GM12864 (cell line): ENCODE measurements at regions not wholly inside any gene's neighbourhood (a gene's known extent, or its start where the extent isn't known, plus 50 kb on each side); places are given as distances from the start of the nearest gene placed in this dataset.

Source experiments
- DNase-seq: peaks from one replicate; pipeline ENCODE4 v3.0.0-alpha.2; 2011; ENCODE audit warnings: low read depth
- H3K4me3 ChIP-seq: 2 replicates; pipeline ENCODE4 v1.5.1; 2011; ENCODE audit warnings: mild to moderate bottlenecking, low read depth, low read length, control low read depth
- CTCF ChIP-seq: IDR thresholded peaks from 2 replicates; pipeline ENCODE4 v1.5.1; 2011; ENCODE audit warnings: low read depth, mild to moderate bottlenecking, moderate library complexity, low read length, control low read depth, inconsistent platforms; ENCODE audit errors: missing control alignments

- no peak for TF ChIP-seq CTCF
- DNase-seq, result no peak
- H3K4me3 ChIP-seq, result no peak overlapping the region
Measured at GRCh38 chr16:77536809-77537208, 102.0 kb upstream of the ADAMTS18 start.

GRCh38 chr16:77539421-77540034 is 104.7 kb upstream of the ADAMTS18 start:
- H3K4me3 ChIP-seq, result no peak overlapping the region
- DNase-seq, result no peak
- no peak for TF ChIP-seq CTCF

- no peak overlapping the region for H3K4me3 ChIP-seq
- TF ChIP-seq CTCF, result no peak
- no peak for DNase-seq
Measured at GRCh38 chr16:77540646-77541045, 105.8 kb upstream of the ADAMTS18 start.

GRCh38 chr16:77541165-77541564 is 106.3 kb upstream of the ADAMTS18 start:
- TF ChIP-seq CTCF, result no peak
- no peak for DNase-seq
- no peak overlapping the region for H3K4me3 ChIP-seq

GRCh38 chr16:77548151-77548550 is 113.3 kb upstream of the ADAMTS18 start:
- no peak overlapping the region for H3K4me3 ChIP-seq
- TF ChIP-seq CTCF, result no peak
- no peak for DNase-seq

- DNase-seq, result no peak
- no peak for TF ChIP-seq CTCF
Measured at GRCh38 chr16:77548766-77549165, 113.9 kb upstream of the ADAMTS18 start.

GRCh38 chr16:77549876-77550275 is 115.0 kb upstream of the ADAMTS18 start:
- TF ChIP-seq CTCF, result no peak
- no peak for DNase-seq
- H3K4me3 ChIP-seq, result no peak overlapping the region

More at GRCh38 chr16:77548766-77549165, 113.9 kb upstream of the ADAMTS18 start:
- no peak overlapping the region for H3K4me3 ChIP-seq
